Suprapubic skin (tissue), 4 donors: ENCODE measurements at regions not wholly inside any gene's neighbourhood (a gene's known extent, or its start where the extent isn't known, plus 50 kb on each side); places are given as distances from the start of the nearest gene placed in this dataset.

Experiments used
- CTCF ChIP-seq, 2 donors: fragments of 200-600 bp in 1 of 2; fragments of 450-650 bp in 1 of 2; sonication (generic) in 1 of 2; IDR thresholded peaks; one replicate each; pipeline ENCODE4 v1.5.1; 2016 to 2019; ENCODE audit warnings: antibody characterized with exemption in 2 of 2, mild to moderate bottlenecking in 1 of 2, moderate library complexity in 1 of 2
- EP300 ChIP-seq: sonication (generic); formaldehyde crosslinking; IDR thresholded peaks from one replicate; pipeline ENCODE4 v1.6.1; 2017; ENCODE audit warnings: antibody characterized with exemption
- POLR2A ChIP-seq, 2 donors: fragments of 450-650 bp; IDR thresholded peaks; one replicate each; pipeline ENCODE4 v1.6.1; 2017; ENCODE audit warnings: antibody characterized with exemption in 2 of 2, mild to moderate bottlenecking in 2 of 2, moderate library complexity in 2 of 2
- POLR2AphosphoS5 ChIP-seq, 3 donors: sonication (generic); formaldehyde crosslinking; IDR thresholded peaks; one replicate each; pipeline ENCODE4 v1.6.1; 2017; ENCODE audit warnings: antibody characterized with exemption in 3 of 3

- peak; percentile 39 to 79 for TF ChIP-seq CTCF (IDR thresholded peaks at IDR 0.05)
- no peak for TF ChIP-seq POLR2A (IDR thresholded peaks at IDR 0.05)
- TF ChIP-seq POLR2AphosphoS5 (IDR thresholded peaks at IDR 0.05) = no peak
- TF ChIP-seq EP300 = no peak
Observed at GRCh38 chr5:18393565-18394442, 759.5 kb downstream of the TAF11L14 start.
